GM18519 (cell line): ENCODE measurements at regions not wholly inside any gene's neighbourhood (a gene's known extent, or its start where the extent isn't known, plus 50 kb on each side); places are given as distances from the start of the nearest gene placed in this dataset.

ENCODE experiments used
- ATAC-seq: cut with Tn5 transposase; IDR thresholded peaks from one replicate; pipeline ENCODE4 v1.9.1; 2021; ENCODE audit warnings: mild to moderate bottlenecking, moderate library complexity; ENCODE audit not compliant: unreplicated experiment, low FRiP score

GRCh38 chr9:129393064-129393463 lies 215.0 kb upstream of the IER5L start:
- no peak for ATAC-seq

GRCh38 chr9:129392093-129392541 lies 214.1 kb upstream of the IER5L start:
- no peak for ATAC-seq

- ATAC-seq = no peak
Measured at GRCh38 chr9:129391221-129391661, 213.2 kb upstream of the IER5L start.

GRCh38 chr9:129390541-129390940 lies 212.5 kb upstream of the IER5L start:
- no peak for ATAC-seq

- ATAC-seq = no peak
Measured at GRCh38 chr9:129387822-129388221, 209.8 kb upstream of the IER5L start.

GRCh38 chr9:129386812-129387177 lies 208.7 kb upstream of the IER5L start:
- ATAC-seq = no peak

- no peak for ATAC-seq
Measured at GRCh38 chr9:129385211-129385934, 207.3 kb upstream of the IER5L start.

- no peak for ATAC-seq
Measured at GRCh38 chr9:129384491-129385210, 206.6 kb upstream of the IER5L start.

GRCh38 chr9:129383561-129384490 lies 205.8 kb upstream of the IER5L start:
- peak; percentile 64 for ATAC-seq

- no peak for ATAC-seq
Measured at GRCh38 chr9:129383019-129383560, 205.0 kb upstream of the IER5L start.

- no peak for ATAC-seq
Measured at GRCh38 chr9:129382281-129383018, 204.4 kb upstream of the IER5L start.

GRCh38 chr9:129381481-129381957 lies 203.5 kb upstream of the IER5L start:
- ATAC-seq = no peak

GRCh38 chr9:129380961-129381401 lies 202.9 kb upstream of the IER5L start:
- no peak for ATAC-seq

- ATAC-seq = no peak
Measured at GRCh38 chr9:129379886-129380285, 201.8 kb upstream of the IER5L start.

- ATAC-seq = no peak
Measured at GRCh38 chr9:129379181-129379836, 201.2 kb upstream of the IER5L start.

- ATAC-seq = no peak
Measured at GRCh38 chr9:129377931-129378661, 200.0 kb upstream of the IER5L start.

- ATAC-seq = no peak
Measured at GRCh38 chr9:129377181-129377580, 199.1 kb upstream of the IER5L start.

GRCh38 chr9:129375845-129376244 lies 197.8 kb upstream of the IER5L start:
- ATAC-seq = no peak

- ATAC-seq = no peak
Measured at GRCh38 chr9:129374651-129375050, 196.6 kb upstream of the IER5L start.
